DND-41 (cell line): ENCODE measurements at regions not wholly inside any gene's neighbourhood (a gene's known extent, or its start where the extent isn't known, plus 50 kb on each side); places are given as distances from the start of the nearest gene placed in this dataset.

Experiments used
- ATAC-seq: fragments of 200-7000 bp; cut with Tn5 transposase; 3 replicates; pipeline ENCODE4 v1.9.1; 2021; ENCODE audit warnings: low read depth; ENCODE audit not compliant: insufficient read depth
- DNase-seq: peaks from one replicate; pipeline ENCODE4 v3.0.0-alpha.2; 2020
- H2AFZ ChIP-seq: 2 replicates; pipeline ENCODE4 v1.6.0; 2012; ENCODE audit warnings: low read depth, low read length
- H3K27ac ChIP-seq: 2 replicates; pipeline ENCODE4 v1.5.1; 2012; ENCODE audit warnings: low read length, inconsistent platforms
- H3K27me3 ChIP-seq: fragments of 200-600 bp; sonication (generic); 2 replicates; pipeline ENCODE4 v1.6.0; 2012; ENCODE audit warnings: low read length, mild to moderate bottlenecking, inconsistent platforms; ENCODE audit not compliant: insufficient read depth, poor library complexity
- H3K36me3 ChIP-seq: 2 replicates; pipeline ENCODE4 v1.5.1; 2012; ENCODE audit warnings: low read length, inconsistent platforms; ENCODE audit not compliant: insufficient read depth
- H3K4me1 ChIP-seq: 2 replicates; pipeline ENCODE4 v1.5.1; 2012; ENCODE audit warnings: mild to moderate bottlenecking, low read length; ENCODE audit not compliant: insufficient read depth
- H3K4me2 ChIP-seq: 2 replicates; pipeline ENCODE4 v1.6.0; 2012; ENCODE audit warnings: mild to moderate bottlenecking, moderate library complexity, low read length, inconsistent platforms; ENCODE audit not compliant: insufficient read depth
- H3K4me3 ChIP-seq, 2 experiments: fragments of 200-600 bp in 1 of 2; shearing (Covaris generic) in 1 of 2; 2 replicates each; pipeline ENCODE4 v1.5.1; 2012 to 2016; ENCODE audit warnings: inconsistent platforms in 2 of 2, low read length in 2 of 2, mild to moderate bottlenecking in 2 of 2, low read depth in 1 of 2, moderate library complexity in 1 of 2
- H3K79me2 ChIP-seq: 2 replicates; pipeline ENCODE4 v1.6.0; 2012; ENCODE audit warnings: low read length, inconsistent platforms; ENCODE audit not compliant: insufficient read depth
- H3K9ac ChIP-seq: 2 replicates; pipeline ENCODE4 v1.6.0; 2012; ENCODE audit warnings: low read depth, mild to moderate bottlenecking, inconsistent platforms, low read length, moderate library complexity
- H3K9me3 ChIP-seq: 2 replicates; pipeline ENCODE4 v1.5.1; 2012; ENCODE audit warnings: low read length, moderate library complexity, mild to moderate bottlenecking, inconsistent platforms; ENCODE audit not compliant: insufficient read depth, severe bottlenecking
- H4K20me1 ChIP-seq: 2 replicates; pipeline ENCODE4 v1.6.0; 2012; ENCODE audit warnings: low read length; ENCODE audit not compliant: insufficient read depth
- CTCF ChIP-seq: IDR thresholded peaks from 2 replicates; pipeline ENCODE4 v1.5.1; 2012; ENCODE audit warnings: borderline replicate concordance, low read length, moderate library complexity, mild to moderate bottlenecking; ENCODE audit not compliant: poor library complexity, severe bottlenecking; ENCODE audit errors: extremely low read depth
- EZH2 ChIP-seq: IDR thresholded peaks from 3 replicates; pipeline ENCODE4 v1.6.1; 2012; ENCODE audit warnings: borderline replicate concordance, low read depth, mild to moderate bottlenecking, moderate library complexity, low read length, inconsistent platforms; ENCODE audit not compliant: severe bottlenecking

- H3K9me3 ChIP-seq = no peaks in the 10 kb centered on the region
- DNase-seq = no peak
Observed at GRCh38 chr9:89848060-89849040, 243.5 kb downstream of the GADD45G start.

GRCh38 chr9:89849096-89849495 lies 244.3 kb downstream of the GADD45G start:
- H3K9ac ChIP-seq = no peak overlapping the region
- no peak overlapping the region for H3K4me2 ChIP-seq
- ATAC-seq (no peak), DNase-seq (no peak)
- no peak overlapping the region for H3K4me3 ChIP-seq
- TF ChIP-seq CTCF (no peak), EZH2 (no peak)
- H3K27me3 ChIP-seq = no peaks in the 10 kb centered on the region
- no peaks in the 10 kb centered on the region for H3K4me1 ChIP-seq
- H2AFZ ChIP-seq = no peak overlapping the region
- H3K36me3 ChIP-seq = no peaks in the 10 kb centered on the region
- no peaks in the 10 kb centered on the region for H3K79me2 ChIP-seq
- H4K20me1 ChIP-seq = no peaks in the 10 kb centered on the region
- no peaks in the 10 kb centered on the region for H3K9me3 ChIP-seq
- no peak overlapping the region for H3K27ac ChIP-seq

More at GRCh38 chr9:89848060-89849040, 243.5 kb downstream of the GADD45G start:
- no peak overlapping the region for H3K27ac ChIP-seq
- no peaks in the 10 kb centered on the region for H3K36me3 ChIP-seq
- no peaks in the 10 kb centered on the region for H3K27me3 ChIP-seq
- H3K4me2 ChIP-seq = no peak overlapping the region
- H2AFZ ChIP-seq = no peak overlapping the region
- no peak for ATAC-seq
- no peaks in the 10 kb centered on the region for H3K79me2 ChIP-seq
- H3K4me1 ChIP-seq = no peaks in the 10 kb centered on the region
- TF ChIP-seq CTCF (no peak), EZH2 (no peak)
- no peak overlapping the region for H3K9ac ChIP-seq
- no peaks in the 10 kb centered on the region for H4K20me1 ChIP-seq
- no peak overlapping the region for H3K4me3 ChIP-seq

GRCh38 chr9:89850153-89850552 lies 245.3 kb downstream of the GADD45G start:
- H3K4me1 ChIP-seq = no peaks in the 10 kb centered on the region
- H3K27me3 ChIP-seq = no peaks in the 10 kb centered on the region
- H3K4me3 ChIP-seq = no peak overlapping the region
- no peaks in the 10 kb centered on the region for H3K79me2 ChIP-seq
- H2AFZ ChIP-seq = no peak overlapping the region
- H3K9me3 ChIP-seq = no peaks in the 10 kb centered on the region
- H3K4me2 ChIP-seq = no peak overlapping the region
- no peak overlapping the region for H3K9ac ChIP-seq
- ATAC-seq (no peak), DNase-seq (no peak)
- H3K27ac ChIP-seq = no peak overlapping the region
- no peaks in the 10 kb centered on the region for H4K20me1 ChIP-seq
- TF ChIP-seq EZH2 = no peak
- TF ChIP-seq CTCF = no peak
- no peaks in the 10 kb centered on the region for H3K36me3 ChIP-seq
